ENCODE measurements at regions not wholly inside any gene's neighbourhood (a gene's known extent, or its start where the extent isn't known, plus 50 kb on each side); places are given as distances from the start of the nearest gene placed in this dataset.

DNA sequence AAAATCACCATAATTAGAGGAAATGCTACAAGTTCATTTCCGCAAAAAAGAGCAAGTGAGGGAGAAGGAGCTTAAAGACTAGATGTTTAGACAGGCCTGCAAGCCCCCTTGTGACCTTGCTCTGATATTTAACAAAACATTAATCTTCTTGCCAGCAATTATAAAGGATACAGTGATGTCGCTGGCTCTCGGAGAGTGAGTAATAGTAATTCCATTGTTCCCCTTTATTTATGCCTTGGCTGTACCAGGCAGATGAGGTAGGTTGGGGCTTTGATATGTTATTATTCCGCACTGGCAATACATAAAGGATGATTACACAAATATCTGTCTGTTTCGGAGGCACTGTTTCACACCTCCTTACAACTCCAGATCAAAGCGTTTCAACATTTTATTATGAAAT lies 204.8 kb upstream of the SALL1 start:
- Histone ChIP-seq H3K9me3 (ENCODE audit: low read length) (no peaks in the 10 kb centered on the region), H3K9me2 (ENCODE audit: insufficient read depth, low read length) (no peaks in the 10 kb centered on the region), H3K79me2 (ENCODE audit: insufficient read depth, low read depth, low read length) (no peaks in the 10 kb centered on the region), H3K36me3 (ENCODE audit: insufficient read depth, low read length) (no peaks in the 10 kb centered on the region), H3K4me1 (ENCODE audit: insufficient read depth, low read length, poor library complexity, severe bottlenecking) (no peaks in the 10 kb centered on the region), H4K20me1 (ENCODE audit: insufficient read depth, low read length) (no peaks in the 10 kb centered on the region), H3K4me3 (ENCODE audit: low read depth, low read length, poor library complexity, severe bottlenecking) (no peak overlapping the region), H2AFZ (ENCODE audit: low read length) (no peak overlapping the region), H3K4me2 (ENCODE audit: low read length) (no peak overlapping the region), H3K27ac (ENCODE audit: low read depth, low read length, poor library complexity, severe bottlenecking) (no peak overlapping the region)
- TF ChIP-seq EZH2phosphoT487 (IDR thresholded peaks at IDR 0.05; ENCODE audit: borderline replicate concordance, low read depth, low read length) (no peak), CTCF (conservative IDR thresholded peaks at IDR 0.05; ENCODE audit: low read length) (no peak)
- CTCF ChIA-PET (ENCODE audit: unreplicated experiment), result no interaction called here
- no peak for DNase-seq (ENCODE audit: low spot score)
- POLR2A ChIA-PET, result no interaction called here
- BruUV-seq (replicated peaks), result no TSS peak
- intact Hi-C loops (cut with micrococcal nuclease; ENCODE audit: unreplicated experiment), result no loop called here

GRCh38 chr16:51355195-51355594 lies 204.1 kb upstream of the SALL1 start:
- no peaks in the 10 kb centered on the region for H3K36me3 ChIP-seq (ENCODE audit: insufficient read depth, low read length)
- no peak for DNase-seq (ENCODE audit: low spot score)
- no peak overlapping the region for H3K27ac ChIP-seq (ENCODE audit: low read depth, low read length, poor library complexity, severe bottlenecking)
- ChIA-PET CTCF (ENCODE audit: unreplicated experiment) (no interaction called here), POLR2A (no interaction called here)
- TF ChIP-seq CTCF (conservative IDR thresholded peaks at IDR 0.05; ENCODE audit: low read length) (no peak), EZH2phosphoT487 (IDR thresholded peaks at IDR 0.05; ENCODE audit: borderline replicate concordance, low read depth, low read length) (no peak)
- H3K9me2 ChIP-seq (ENCODE audit: insufficient read depth, low read length), result no peaks in the 10 kb centered on the region
- intact Hi-C loops (cut with micrococcal nuclease; ENCODE audit: unreplicated experiment), result no loop called here
- H3K79me2 ChIP-seq (ENCODE audit: insufficient read depth, low read depth, low read length), result no peaks in the 10 kb centered on the region
- no peak overlapping the region for H3K4me2 ChIP-seq (ENCODE audit: low read length)
- no peaks in the 10 kb centered on the region for H3K4me1 ChIP-seq (ENCODE audit: insufficient read depth, low read length, poor library complexity, severe bottlenecking)
- no peaks in the 10 kb centered on the region for H4K20me1 ChIP-seq (ENCODE audit: insufficient read depth, low read length)
- no TSS peak for BruUV-seq (replicated peaks)
- no peak overlapping the region for H3K4me3 ChIP-seq (ENCODE audit: low read depth, low read length, poor library complexity, severe bottlenecking)
- no peaks in the 10 kb centered on the region for H3K9me3 ChIP-seq (ENCODE audit: low read length)
- H2AFZ ChIP-seq (ENCODE audit: low read length), result no peak overlapping the region

DNA sequence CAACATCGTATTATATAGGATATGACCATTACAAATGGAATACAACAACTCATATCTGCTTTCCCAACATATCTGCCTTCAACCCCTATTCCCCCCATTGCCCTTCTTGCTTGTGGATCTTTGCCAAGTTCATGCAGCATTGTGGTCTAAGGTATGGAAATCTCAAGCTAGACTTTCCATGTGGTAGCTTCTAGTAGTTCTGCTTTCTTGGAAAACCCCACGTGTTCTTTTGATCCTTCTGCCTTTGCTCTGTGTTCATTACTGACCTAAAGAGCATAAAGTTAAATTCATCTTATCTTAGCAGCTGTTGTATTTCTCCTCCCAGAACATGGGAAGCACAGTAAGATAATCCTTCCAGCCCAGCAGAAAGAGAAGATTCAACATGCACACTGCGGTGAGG lies 202.0 kb upstream of the SALL1 start:
- TF ChIP-seq EZH2phosphoT487 (IDR thresholded peaks at IDR 0.05; ENCODE audit: borderline replicate concordance, low read depth, low read length) (no peak), CTCF (conservative IDR thresholded peaks at IDR 0.05; ENCODE audit: low read length) (no peak)
- ChIA-PET CTCF (ENCODE audit: unreplicated experiment) (no interaction called here), POLR2A (interaction anchor here (0.6 kb wide), 1 partner anchor 51 kb away, joined by 3 read pairs; no protein-coding TSS in a partner anchor)
- Histone ChIP-seq H2AFZ (ENCODE audit: low read length) (no peak overlapping the region), H3K27ac (ENCODE audit: low read depth, low read length, poor library complexity, severe bottlenecking) (no peak overlapping the region), H4K20me1 (ENCODE audit: insufficient read depth, low read length) (no peaks in the 10 kb centered on the region), H3K79me2 (ENCODE audit: insufficient read depth, low read depth, low read length) (no peaks in the 10 kb centered on the region), H3K9me3 (ENCODE audit: low read length) (no peaks in the 10 kb centered on the region), H3K4me3 (ENCODE audit: low read depth, low read length, poor library complexity, severe bottlenecking) (no peak overlapping the region), H3K4me2 (ENCODE audit: low read length) (no peak overlapping the region), H3K9me2 (ENCODE audit: insufficient read depth, low read length) (no peaks in the 10 kb centered on the region), H3K4me1 (ENCODE audit: insufficient read depth, low read length, poor library complexity, severe bottlenecking) (no peaks in the 10 kb centered on the region), H3K36me3 (ENCODE audit: insufficient read depth, low read length) (no peaks in the 10 kb centered on the region)
- no peak for DNase-seq (ENCODE audit: low spot score)
- intact Hi-C loops (cut with micrococcal nuclease; ENCODE audit: unreplicated experiment), result no loop called here
- BruUV-seq (replicated peaks), result no TSS peak

All from OCI-LY7 (cell line).